Stomach (tissue), 8 donors: ENCODE measurements at regions not wholly inside any gene's neighbourhood (a gene's known extent, or its start where the extent isn't known, plus 50 kb on each side); places are given as distances from the start of the nearest gene placed in this dataset.
A peak's percentile ranks its signal among the peaks of the same experiment; 100 is the strongest.

Experiments
- DNase-seq, 2 donors: peaks; one replicate each; pipeline versions ENCODE4 v3.0.0 to v3.0.0-alpha.2; 2013 to 2019
- H3K27ac ChIP-seq, 5 donors: fragments of 200-600 bp in 4 of 5; sonication (generic) in 4 of 5; one replicate each; pipeline ENCODE4 v1.5.1; 2013 to 2019; ENCODE audit warnings: mild to moderate bottlenecking in 1 of 5, moderate library complexity in 1 of 5
- H3K27me3 ChIP-seq, 3 donors: fragments of 200-600 bp; sonication (generic); one replicate each; pipeline ENCODE4 v1.5.1; 2017 to 2019; ENCODE audit warnings: mixed run types in 1 of 3
- H3K36me3 ChIP-seq, 4 donors: fragments of 200-600 bp; sonication (generic); 1 replicate in 3 of 4; 2 replicates in 1 of 4; pipeline ENCODE4 v1.5.1; 2016 to 2019
- H3K4me1 ChIP-seq, 4 donors: fragments of 200-600 bp; sonication (generic); one replicate each; pipeline ENCODE4 v1.5.1; 2016 to 2019
- H3K4me3 ChIP-seq, 4 donors: fragments of 200-600 bp; sonication (generic) in 3 of 4; one replicate each; pipeline ENCODE4 v1.5.1; 2016 to 2019; ENCODE audit warnings: mild to moderate bottlenecking in 1 of 4
- H3K9me3 ChIP-seq, 4 donors: fragments of 200-600 bp; sonication (generic); one replicate each; pipeline ENCODE4 v1.5.1; 2016 to 2019
- EP300 ChIP-seq: sonication (generic); formaldehyde crosslinking; IDR thresholded peaks from one replicate; pipeline ENCODE4 v1.6.1; 2017; ENCODE audit warnings: antibody characterized with exemption
- POLR2A ChIP-seq, 4 donors: fragments of 450-650 bp; IDR thresholded peaks; one replicate each; pipeline ENCODE4 v1.6.1; 2016; ENCODE audit warnings: antibody characterized with exemption in 4 of 4, control low read depth in 2 of 4, mild to moderate bottlenecking in 1 of 4, moderate library complexity in 1 of 4
- POLR2AphosphoS5 ChIP-seq, 3 donors: sonication (generic); formaldehyde crosslinking; IDR thresholded peaks; one replicate each; pipeline ENCODE4 v1.6.1; 2016; ENCODE audit warnings: antibody characterized with exemption in 3 of 3
- WGBS, 5 donors: extraction: QIAGEN DNeasy Blood & Tissue Kit in 3 of 5; methylation state at CpG; one replicate each; pipeline versions ENCODE4 v1.1.5 to v1.1.7; 2013 to 2018; 5-methylcytosine and 5-hydroxymethylcytosine counted together
- intact Hi-C: fragments of 100-400 bp; cut with DNase I; formaldehyde crosslinking; loops from one replicate; pipeline ENCODE4 v1.15.1; 2023; ENCODE audit warnings: low total_unique reads
- TF ChIP-seq, protein P1 (sequence below), 7 experiments: fragments of 450-650 bp in 4 of 7; fragments of 200-600 bp in 3 of 7; sonication (generic) in 3 of 7; IDR thresholded peaks; one replicate each; pipeline ENCODE4 v1.5.1; 2016 to 2019; ENCODE audit warnings: antibody characterized with exemption in 7 of 7, control low read depth in 2 of 7, mild to moderate bottlenecking in 1 of 7
- donor health status: healthy with polysubstance abuse.
- donor health status: Bipolar disorder and iron deficiency.
- donor health status: healthy.

DNA sequence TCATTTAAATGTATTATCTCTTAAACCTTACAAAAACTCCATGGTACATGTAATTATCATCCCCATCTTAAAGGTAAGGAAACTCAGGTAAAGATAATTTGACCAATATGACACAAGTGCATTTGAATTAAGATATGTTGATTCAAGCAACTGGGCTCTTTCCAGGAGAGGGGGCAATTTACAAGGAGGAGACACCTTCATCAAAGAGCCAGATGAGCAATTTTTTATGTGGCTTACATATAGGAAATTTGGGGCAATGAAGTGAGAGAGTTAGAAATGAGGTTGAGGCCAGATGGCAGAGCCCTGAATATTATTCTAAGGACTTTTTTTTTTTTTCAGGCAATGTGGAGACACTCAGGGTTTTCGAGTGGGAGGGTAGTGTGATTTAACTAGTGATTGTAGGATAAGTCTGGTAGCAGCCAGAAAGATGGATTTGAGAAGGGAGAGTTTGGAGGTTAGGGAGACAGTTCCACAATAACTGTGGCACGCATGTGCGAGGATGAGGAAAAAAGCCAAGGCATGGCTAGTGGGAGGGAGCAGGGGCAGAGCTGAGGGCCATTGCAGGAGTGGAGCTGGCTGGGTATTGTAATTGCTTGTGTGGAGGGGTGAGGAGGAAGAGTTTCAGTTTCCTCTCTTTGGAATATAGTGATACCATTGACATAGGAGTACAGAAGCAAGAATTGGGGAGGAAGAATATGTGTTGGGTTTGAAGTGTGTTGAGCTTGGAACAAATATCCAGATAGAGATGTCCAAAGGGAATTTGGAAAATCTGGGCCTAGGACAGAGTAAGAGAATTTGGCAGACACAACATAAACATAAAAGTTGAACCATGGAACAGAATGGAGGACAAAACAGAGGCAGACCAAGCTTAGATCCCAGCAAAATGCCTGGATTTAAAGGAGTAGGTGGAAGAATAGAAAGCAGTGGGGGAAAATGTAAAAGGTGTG lies 72.0 kb downstream of the ACTBL2 start:
- Histone ChIP-seq H3K4me3 (no peak overlapping the region), H3K27me3 (no peaks in the 10 kb centered on the region), H3K36me3 (no peaks in the 10 kb centered on the region), H3K9me3 (no peaks in the 10 kb centered on the region), H3K27ac (no peak overlapping the region), H3K4me1 (peaks cover 0 to 46% (median 21%) of the 10 kb centered on the region in 4 donors)
- intact Hi-C loops = no loop called here
- WGBS, 5 donors = 70 to 92% (median 88%) methylated on average over 3 of the region's 3 CpGs
- no peak for DNase-seq
- TF ChIP-seq POLR2AphosphoS5 (IDR thresholded peaks at IDR 0.05) (no peak), POLR2A (IDR thresholded peaks at IDR 0.05) (no peak), EP300 (no peak)
- TF ChIP-seq, protein P1, sequence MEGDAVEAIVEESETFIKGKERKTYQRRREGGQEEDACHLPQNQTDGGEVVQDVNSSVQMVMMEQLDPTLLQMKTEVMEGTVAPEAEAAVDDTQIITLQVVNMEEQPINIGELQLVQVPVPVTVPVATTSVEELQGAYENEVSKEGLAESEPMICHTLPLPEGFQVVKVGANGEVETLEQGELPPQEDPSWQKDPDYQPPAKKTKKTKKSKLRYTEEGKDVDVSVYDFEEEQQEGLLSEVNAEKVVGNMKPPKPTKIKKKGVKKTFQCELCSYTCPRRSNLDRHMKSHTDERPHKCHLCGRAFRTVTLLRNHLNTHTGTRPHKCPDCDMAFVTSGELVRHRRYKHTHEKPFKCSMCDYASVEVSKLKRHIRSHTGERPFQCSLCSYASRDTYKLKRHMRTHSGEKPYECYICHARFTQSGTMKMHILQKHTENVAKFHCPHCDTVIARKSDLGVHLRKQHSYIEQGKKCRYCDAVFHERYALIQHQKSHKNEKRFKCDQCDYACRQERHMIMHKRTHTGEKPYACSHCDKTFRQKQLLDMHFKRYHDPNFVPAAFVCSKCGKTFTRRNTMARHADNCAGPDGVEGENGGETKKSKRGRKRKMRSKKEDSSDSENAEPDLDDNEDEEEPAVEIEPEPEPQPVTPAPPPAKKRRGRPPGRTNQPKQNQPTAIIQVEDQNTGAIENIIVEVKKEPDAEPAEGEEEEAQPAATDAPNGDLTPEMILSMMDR (IDR thresholded peaks at IDR 0.05) = no peak

GRCh38 chr5:57408714-57409113 lies 73.9 kb downstream of the ACTBL2 start:
- H3K4me3 ChIP-seq = no peak overlapping the region
- H3K27ac ChIP-seq = peak overlapping the region in 3 of 5 donors; percentile 24 to 51 (median 45)
- intact Hi-C loops = no loop called here
- H3K27me3 ChIP-seq = no peaks in the 10 kb centered on the region
- peaks cover 0 to 36% (median 17%) of the 10 kb centered on the region in 4 donors for H3K4me1 ChIP-seq
- TF ChIP-seq, protein P1 (IDR thresholded peaks at IDR 0.05) = no peak
- peak in 1 of 3 donors; percentile 44 for TF ChIP-seq POLR2AphosphoS5 (IDR thresholded peaks at IDR 0.05)
- H3K9me3 ChIP-seq = no peaks in the 10 kb centered on the region
- no peaks in the 10 kb centered on the region for H3K36me3 ChIP-seq
- WGBS, 5 donors = 27 to 60% (median 50%) methylated on average over 1 of the region's 1 CpG
- peak in 1 of 2 donors; percentile 29 for DNase-seq

DNA sequence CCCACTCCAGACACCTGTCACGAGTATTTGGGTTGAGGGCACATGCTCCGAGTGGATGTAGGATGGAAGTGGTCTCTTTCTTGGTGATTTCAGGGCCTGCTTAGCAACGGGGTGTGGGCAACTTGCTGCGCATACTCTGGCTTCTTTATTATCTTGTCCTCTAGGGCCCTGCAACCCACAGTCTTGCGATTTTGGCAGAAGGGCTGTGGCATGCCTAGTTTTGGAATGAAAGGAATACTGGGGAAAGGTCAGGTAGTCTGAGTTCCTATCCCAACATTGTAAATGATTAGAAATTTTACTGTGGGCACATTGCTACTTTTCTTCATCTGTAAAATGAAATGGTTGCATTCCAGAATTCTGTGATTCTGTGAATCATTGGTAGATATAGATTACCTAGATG lies 74.3 kb downstream of the ACTBL2 start:
- Histone ChIP-seq H3K4me3 (no peak overlapping the region), H3K36me3 (no peaks in the 10 kb centered on the region), H3K27me3 (no peaks in the 10 kb centered on the region), H3K27ac (peak overlapping the region in 3 of 5 donors; percentile 18 to 45 (median 24)), H3K4me1 (peaks cover 0 to 36% (median 17%) of the 10 kb centered on the region in 4 donors), H3K9me3 (no peaks in the 10 kb centered on the region)
- intact Hi-C loops = no loop called here
- TF ChIP-seq POLR2AphosphoS5 (IDR thresholded peaks at IDR 0.05) (no peak), EP300 (no peak), POLR2A (IDR thresholded peaks at IDR 0.05) (no peak)
- TF ChIP-seq, protein P1 (IDR thresholded peaks at IDR 0.05) = no peak
- 83 to 99% (median 89%) methylated on average over 5 of the region's 5 CpGs for WGBS, 5 donors
- no peak for DNase-seq

DNA sequence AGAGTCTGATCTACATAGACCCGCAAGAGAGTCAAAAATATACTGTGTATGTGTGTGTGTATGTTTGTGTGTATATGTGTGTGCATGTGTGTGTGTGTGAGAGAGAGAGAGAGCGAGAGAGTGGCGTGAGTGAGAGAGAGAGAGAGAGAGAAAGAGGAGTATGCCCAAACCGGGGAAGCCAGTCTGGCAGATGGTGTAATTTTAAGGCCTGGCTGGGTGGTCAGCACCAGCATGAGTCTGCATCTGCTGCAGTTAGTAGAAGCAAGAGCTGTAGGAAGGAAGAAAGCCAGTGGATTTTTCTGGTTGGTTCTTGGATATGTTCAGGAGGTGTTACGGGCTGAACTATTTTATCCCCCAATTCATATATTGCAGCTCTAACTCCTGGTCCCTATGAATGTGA lies 75.2 kb downstream of the ACTBL2 start:
- Histone ChIP-seq H3K27me3 (no peaks in the 10 kb centered on the region), H3K4me3 (no peak overlapping the region), H3K4me1 (peaks cover 0 to 33% (median 16%) of the 10 kb centered on the region in 4 donors), H3K9me3 (no peaks in the 10 kb centered on the region), H3K36me3 (no peaks in the 10 kb centered on the region), H3K27ac (no peak overlapping the region)
- TF ChIP-seq POLR2A (IDR thresholded peaks at IDR 0.05) = no peak
- TF ChIP-seq EP300 = no peak
- TF ChIP-seq, protein P1 (IDR thresholded peaks at IDR 0.05) = no peak
- no peak for TF ChIP-seq POLR2AphosphoS5 (IDR thresholded peaks at IDR 0.05)
- intact Hi-C loops = no loop called here
- 81 to 93% (median 87%) methylated on average over 5 of the region's 5 CpGs for WGBS, 5 donors
- no peak for DNase-seq
